ENCODE measurements at regions not wholly inside any gene's neighbourhood (a gene's known extent, or its start where the extent isn't known, plus 50 kb on each side); places are given as distances from the start of the nearest gene placed in this dataset.
A peak's percentile ranks its signal among the peaks of the same experiment; 100 is the strongest.

DNA sequence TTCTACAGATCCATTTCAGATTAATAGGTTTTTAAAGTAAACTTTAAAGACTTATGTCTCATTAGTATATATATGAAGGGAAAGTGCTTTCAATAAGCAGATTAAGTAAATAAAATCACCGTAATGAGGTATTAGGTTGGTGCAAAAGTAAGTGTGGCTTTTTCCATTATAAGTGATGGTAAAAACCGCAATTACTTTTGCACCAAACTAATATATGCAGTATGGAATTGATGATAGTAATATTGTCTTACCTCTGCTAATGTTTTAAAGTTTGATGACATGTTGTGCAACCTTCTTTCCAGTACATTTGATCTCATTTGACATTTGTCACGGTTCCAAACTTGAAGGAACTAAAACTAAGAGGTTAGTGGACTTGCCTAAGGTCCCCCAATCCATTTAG is 1819.3 kb downstream of the PCDH9 start:
- Histone ChIP-seq H3K36me3 (no peaks in the 10 kb centered on the region), H3K27ac (no peak overlapping the region), H3K27me3 (no peaks in the 10 kb centered on the region), H3K9me3 (ENCODE audit: low read depth) (no peaks in the 10 kb centered on the region), H3K4me3 (no peak overlapping the region), H3K4me1 (ENCODE audit: low read depth) (peaks cover 5% of the 10 kb centered on the region)
- TF ChIP-seq, protein P1, sequence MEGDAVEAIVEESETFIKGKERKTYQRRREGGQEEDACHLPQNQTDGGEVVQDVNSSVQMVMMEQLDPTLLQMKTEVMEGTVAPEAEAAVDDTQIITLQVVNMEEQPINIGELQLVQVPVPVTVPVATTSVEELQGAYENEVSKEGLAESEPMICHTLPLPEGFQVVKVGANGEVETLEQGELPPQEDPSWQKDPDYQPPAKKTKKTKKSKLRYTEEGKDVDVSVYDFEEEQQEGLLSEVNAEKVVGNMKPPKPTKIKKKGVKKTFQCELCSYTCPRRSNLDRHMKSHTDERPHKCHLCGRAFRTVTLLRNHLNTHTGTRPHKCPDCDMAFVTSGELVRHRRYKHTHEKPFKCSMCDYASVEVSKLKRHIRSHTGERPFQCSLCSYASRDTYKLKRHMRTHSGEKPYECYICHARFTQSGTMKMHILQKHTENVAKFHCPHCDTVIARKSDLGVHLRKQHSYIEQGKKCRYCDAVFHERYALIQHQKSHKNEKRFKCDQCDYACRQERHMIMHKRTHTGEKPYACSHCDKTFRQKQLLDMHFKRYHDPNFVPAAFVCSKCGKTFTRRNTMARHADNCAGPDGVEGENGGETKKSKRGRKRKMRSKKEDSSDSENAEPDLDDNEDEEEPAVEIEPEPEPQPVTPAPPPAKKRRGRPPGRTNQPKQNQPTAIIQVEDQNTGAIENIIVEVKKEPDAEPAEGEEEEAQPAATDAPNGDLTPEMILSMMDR (IDR thresholded peaks at IDR 0.05; ENCODE audit: low read depth, low read length), result no peak
- DNase-seq (ENCODE audit: low read depth in 1 of 2, low spot score in 1 of 2), result no peak

DNA sequence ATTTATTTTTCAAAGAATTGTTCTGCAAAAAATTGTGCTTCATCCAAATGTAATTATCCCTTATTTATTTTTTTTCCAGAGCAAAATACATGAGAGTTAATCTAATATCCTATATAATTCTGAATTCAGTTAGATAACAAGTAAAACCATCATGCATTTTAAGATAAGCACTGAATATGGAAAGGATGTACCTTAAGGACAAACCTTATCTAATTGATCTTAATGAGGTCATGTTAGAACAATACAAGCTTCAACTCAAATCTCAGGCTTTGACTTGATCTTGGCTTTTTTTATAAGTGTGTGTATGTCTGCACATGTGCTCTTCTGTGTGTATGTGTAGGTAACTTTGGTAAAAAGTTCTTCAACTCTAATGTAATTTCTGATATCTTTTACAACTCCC is 1828.8 kb downstream of the PCDH9 start:
- Histone ChIP-seq H3K36me3 (no peaks in the 10 kb centered on the region), H3K27me3 (no peaks in the 10 kb centered on the region), H3K27ac (no peak overlapping the region), H3K4me1 (ENCODE audit: low read depth) (no peaks in the 10 kb centered on the region), H3K9me3 (ENCODE audit: low read depth) (no peaks in the 10 kb centered on the region), H3K4me3 (no peak overlapping the region)
- TF ChIP-seq, protein P1 (IDR thresholded peaks at IDR 0.05; ENCODE audit: low read depth, low read length), result no peak
- DNase-seq (ENCODE audit: low read depth in 1 of 2, low spot score in 1 of 2), result no peak

DNA sequence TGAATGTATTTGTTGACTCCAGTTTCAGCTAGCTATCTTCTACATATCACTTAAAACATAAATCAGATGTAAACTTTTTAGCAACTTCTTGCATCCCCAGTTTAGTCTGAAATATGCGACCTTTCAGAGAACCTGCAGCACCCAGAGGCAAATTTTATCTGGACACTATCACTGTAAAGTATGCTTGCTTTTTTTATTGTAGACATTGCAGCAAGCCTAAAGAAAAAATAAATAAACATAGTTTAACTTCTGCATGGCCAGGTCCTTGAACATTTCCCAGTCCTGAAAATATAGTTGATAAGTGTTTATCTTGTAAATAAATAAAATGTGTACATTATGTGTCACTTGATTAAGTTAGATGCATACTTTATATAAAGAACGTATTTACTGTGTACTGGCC is 1829.4 kb downstream of the PCDH9 start:
- Histone ChIP-seq H3K36me3 (no peaks in the 10 kb centered on the region), H3K4me3 (no peak overlapping the region), H3K4me1 (ENCODE audit: low read depth) (no peaks in the 10 kb centered on the region), H3K27me3 (no peaks in the 10 kb centered on the region), H3K27ac (no peak overlapping the region), H3K9me3 (ENCODE audit: low read depth) (no peaks in the 10 kb centered on the region)
- TF ChIP-seq, protein P1 (IDR thresholded peaks at IDR 0.05; ENCODE audit: low read depth, low read length), result no peak
- no peak for DNase-seq (ENCODE audit: low read depth in 1 of 2, low spot score in 1 of 2)

DNA sequence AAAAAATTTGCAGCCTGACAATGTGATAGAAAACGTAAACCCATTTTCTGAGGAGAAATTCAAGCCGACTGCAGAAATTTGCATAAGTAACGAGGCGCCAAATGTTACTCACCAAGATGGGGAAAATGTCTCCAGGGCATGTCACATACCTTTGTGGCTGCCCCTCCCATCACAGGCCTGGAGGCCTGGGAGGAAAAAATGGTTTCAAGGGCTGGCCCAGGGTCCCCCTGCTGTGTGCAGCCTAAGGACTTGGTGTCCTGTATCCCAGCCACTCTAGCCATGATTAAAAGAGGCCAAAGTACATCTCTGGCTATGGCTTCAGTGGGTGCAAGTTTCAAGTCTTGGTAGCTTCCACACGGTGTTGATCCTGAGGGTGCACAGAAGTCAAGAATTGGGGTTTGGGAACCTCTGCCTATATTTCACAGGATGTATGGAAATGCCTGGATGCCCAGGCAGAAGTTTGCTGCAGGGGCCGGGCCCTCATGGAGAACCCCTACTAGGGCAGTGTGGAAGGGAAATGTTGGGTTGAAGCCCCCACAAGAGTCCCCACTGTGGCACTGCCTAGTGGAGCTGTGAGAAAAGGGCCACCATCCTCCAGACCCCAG is 1842.3 kb downstream of the PCDH9 start:
- TF ChIP-seq, protein P1 (IDR thresholded peaks at IDR 0.05; ENCODE audit: low read depth, low read length), result no peak
- no peaks in the 10 kb centered on the region for H3K36me3 ChIP-seq
- no peaks in the 10 kb centered on the region for H3K27me3 ChIP-seq
- H3K9me3 ChIP-seq (ENCODE audit: low read depth), result no peaks in the 10 kb centered on the region
- H3K4me3 ChIP-seq, result no peak overlapping the region
- H3K27ac ChIP-seq, result no peak overlapping the region
- DNase-seq (ENCODE audit: low read depth in 1 of 2, low spot score in 1 of 2), result no peak
- no peaks in the 10 kb centered on the region for H3K4me1 ChIP-seq (ENCODE audit: low read depth)

DNA sequence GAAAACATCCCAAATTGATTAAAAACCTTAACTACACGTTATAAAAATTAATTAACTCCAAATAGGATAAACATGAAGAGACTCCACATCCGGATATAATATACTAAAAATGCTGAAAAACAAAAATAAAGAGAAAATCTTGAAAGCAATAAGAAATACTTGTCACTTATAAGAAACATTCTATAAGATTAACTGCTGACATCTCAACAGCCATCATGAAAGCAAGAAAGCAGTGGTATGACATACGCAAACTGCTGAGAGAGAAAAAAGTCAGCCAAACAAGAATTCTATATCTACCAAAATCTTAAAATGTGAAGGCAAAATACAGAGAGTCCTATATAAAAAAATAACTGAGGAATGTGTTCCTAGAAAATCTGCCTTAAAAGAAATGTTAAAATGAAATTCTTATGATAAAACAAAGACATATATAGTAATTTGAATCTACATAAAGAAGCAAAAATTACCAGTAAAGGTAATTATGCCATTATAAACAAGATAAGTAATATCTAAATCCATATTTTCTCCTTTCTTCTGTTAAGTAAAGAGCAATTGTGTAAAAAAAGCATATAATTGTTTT is 1851.1 kb downstream of the PCDH9 start:
- no peaks in the 10 kb centered on the region for H3K4me1 ChIP-seq (ENCODE audit: low read depth)
- H3K9me3 ChIP-seq (ENCODE audit: low read depth), result no peaks in the 10 kb centered on the region

More for the DNA sequence above, 1851.1 kb downstream of the PCDH9 start:
- Histone ChIP-seq H3K36me3 (no peaks in the 10 kb centered on the region), H3K27me3 (no peaks in the 10 kb centered on the region), H3K27ac (no peak overlapping the region), H3K4me3 (no peak overlapping the region)
- TF ChIP-seq, protein P1 (IDR thresholded peaks at IDR 0.05; ENCODE audit: low read depth, low read length), result no peak
- DNase-seq (ENCODE audit: low read depth in 1 of 2, low spot score in 1 of 2), result peak in 1 of 2 donors; percentile 25
